Gastroesophageal sphincter (tissue), 4 donors: ENCODE measurements at regions not wholly inside any gene's neighbourhood (a gene's known extent, or its start where the extent isn't known, plus 50 kb on each side); places are given as distances from the start of the nearest gene placed in this dataset.

Experiments used
- ATAC-seq: fragments of 150-250 bp; one replicate; pipeline ENCODE4 v1.9.1; 2016; ENCODE audit warnings: mild to moderate bottlenecking, moderate library complexity
- H3K27ac ChIP-seq, 4 donors: fragments of 200-600 bp; sonication (generic) in 3 of 4; 1 replicate in 3 of 4; 2 replicates in 1 of 4; pipeline ENCODE4 v1.5.1; 2016 to 2019
- H3K27me3 ChIP-seq: fragments of 200-600 bp; sonication (generic); one replicate; pipeline ENCODE4 v1.5.1; 2019
- H3K36me3 ChIP-seq, 2 donors: fragments of 200-600 bp; sonication (generic); one replicate each; pipeline ENCODE4 v1.5.1; 2019; ENCODE audit warnings: control low read depth in 1 of 2
- H3K4me1 ChIP-seq, 3 donors: fragments of 200-600 bp; sonication (generic); 1 replicate in 2 of 3; 2 replicates in 1 of 3; pipeline ENCODE4 v1.5.1; 2016 to 2019; ENCODE audit warnings: control low read depth in 2 of 3
- H3K4me3 ChIP-seq, 2 donors: fragments of 200-600 bp; sonication (generic); one replicate each; pipeline ENCODE4 v1.5.1; 2019; ENCODE audit warnings: mild to moderate bottlenecking in 1 of 2, moderate library complexity in 1 of 2
- H3K9me3 ChIP-seq, 3 donors: fragments of 200-600 bp; sonication (generic); one replicate each; pipeline ENCODE4 v1.5.1; 2017 to 2019; ENCODE audit warnings: control low read depth in 2 of 3
- CTCF ChIP-seq, 4 experiments: fragments of 200-600 bp in 2 of 4; fragments of 450-650 bp in 2 of 4; sonication (generic) in 1 of 4; IDR thresholded peaks; one replicate each; pipeline ENCODE4 v1.5.1; 2017 to 2019; ENCODE audit warnings: antibody characterized with exemption in 4 of 4, mild to moderate bottlenecking in 2 of 4, moderate library complexity in 2 of 4
- EP300 ChIP-seq: sonication (generic); formaldehyde crosslinking; IDR thresholded peaks from one replicate; pipeline ENCODE4 v1.6.1; 2017; ENCODE audit warnings: antibody characterized with exemption, mild to moderate bottlenecking
- POLR2A ChIP-seq, 2 donors: fragments of 450-650 bp; IDR thresholded peaks; one replicate each; pipeline ENCODE4 v1.6.1; 2017; ENCODE audit warnings: antibody characterized with exemption in 2 of 2, mild to moderate bottlenecking in 2 of 2, moderate library complexity in 1 of 2
- POLR2AphosphoS5 ChIP-seq: sonication (generic); formaldehyde crosslinking; IDR thresholded peaks from one replicate; pipeline ENCODE4 v1.6.1; 2017; ENCODE audit warnings: antibody characterized with exemption
- WGBS, 2 donors: methylation state at CpG; one replicate each; pipeline ENCODE4 v1.1.5; 2018; ENCODE audit warnings: low coverage in 1 of 2; 5-methylcytosine and 5-hydroxymethylcytosine counted together

GRCh38 chr5:17930346-17930745 lies 296.1 kb downstream of the TAF11L14 start:
- no peak for ATAC-seq
- Histone ChIP-seq H3K36me3 (no peaks in the 10 kb centered on the region), H3K4me1 (no peaks in the 10 kb centered on the region), H3K4me3 (no peak overlapping the region), H3K9me3 (peaks cover 0 to 9% (median 0%) of the 10 kb centered on the region in 3 donors), H3K27ac (no peak overlapping the region), H3K27me3 (no peaks in the 10 kb centered on the region)
- TF ChIP-seq POLR2AphosphoS5 (no peak), CTCF (IDR thresholded peaks at IDR 0.05) (no peak), EP300 (no peak), POLR2A (IDR thresholded peaks at IDR 0.05) (no peak)

- TF ChIP-seq CTCF (IDR thresholded peaks at IDR 0.05) (no peak), POLR2A (IDR thresholded peaks at IDR 0.05) (no peak), POLR2AphosphoS5 (no peak), EP300 (no peak)
- Histone ChIP-seq H3K27ac (no peak overlapping the region), H3K9me3 (peaks cover 0 to 5% (median 0%) of the 10 kb centered on the region in 3 donors), H3K36me3 (no peaks in the 10 kb centered on the region), H3K4me3 (no peak overlapping the region), H3K4me1 (no peaks in the 10 kb centered on the region), H3K27me3 (no peaks in the 10 kb centered on the region)
- WGBS, 2 donors, result 66 to 92% methylated on average over 2 of the region's 3 CpGs
- ATAC-seq, result no peak
Measured at GRCh38 chr5:17944046-17944445, 309.8 kb downstream of the TAF11L14 start.

GRCh38 chr5:17947029-17947428 lies 312.8 kb downstream of the TAF11L14 start:
- ATAC-seq, result no peak
- H3K4me3 ChIP-seq, result no peak overlapping the region
- H3K27me3 ChIP-seq, result no peaks in the 10 kb centered on the region
- no peak for TF ChIP-seq CTCF (IDR thresholded peaks at IDR 0.05)
- TF ChIP-seq POLR2A (IDR thresholded peaks at IDR 0.05), result no peak
- TF ChIP-seq EP300, result no peak
- TF ChIP-seq POLR2AphosphoS5, result no peak
- H3K4me1 ChIP-seq, result no peaks in the 10 kb centered on the region
- peaks cover 0 to 16% (median 0%) of the 10 kb centered on the region in 3 donors for H3K9me3 ChIP-seq
- H3K36me3 ChIP-seq, result no peaks in the 10 kb centered on the region
- no peak overlapping the region for H3K27ac ChIP-seq
- 33 to 70% methylated on average over 1 of the region's 1 CpG for WGBS, 2 donors

DNA sequence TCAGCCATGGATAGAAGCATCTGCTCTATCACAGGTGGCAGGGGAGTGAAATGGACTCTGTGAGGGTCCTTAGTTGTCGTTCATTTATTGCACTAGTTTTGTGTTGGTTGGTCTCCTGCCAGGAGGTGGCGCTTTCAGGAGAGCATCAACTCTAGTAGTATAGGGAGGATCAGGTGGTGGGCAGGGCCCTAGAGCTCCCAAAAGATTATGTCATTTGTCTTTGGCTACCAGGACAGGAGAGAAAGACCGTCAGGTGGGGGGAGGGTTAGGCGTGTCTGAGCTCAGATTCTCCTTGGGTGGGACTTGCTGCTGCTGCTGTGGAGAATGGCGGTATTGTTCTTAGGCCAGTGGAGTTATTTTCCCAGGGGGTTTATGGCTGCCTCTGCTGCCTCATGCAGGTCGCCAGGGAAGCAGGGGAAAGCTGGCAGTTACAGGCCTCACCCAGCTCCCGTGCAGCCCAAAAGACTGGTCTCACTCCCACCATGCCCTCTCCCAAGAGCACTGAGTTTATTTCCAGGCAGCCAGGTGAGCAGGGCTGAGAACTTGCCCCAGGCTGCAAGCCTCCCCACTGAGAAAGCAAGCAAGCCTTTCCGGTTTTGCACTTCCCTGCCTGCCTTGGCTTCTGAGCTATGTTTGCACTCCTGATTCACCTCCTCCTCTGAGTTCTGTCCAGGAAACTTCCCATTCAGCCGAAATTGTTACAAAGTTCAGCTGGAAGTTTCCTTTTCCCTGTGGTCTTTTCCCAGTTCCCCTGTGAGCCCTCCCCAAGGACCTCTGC lies 317.3 kb downstream of the TAF11L14 start:
- peaks cover 0 to 10% (median 0%) of the 10 kb centered on the region in 3 donors for H3K9me3 ChIP-seq
- no peak for ATAC-seq
- H3K27ac ChIP-seq, result no peak overlapping the region
- WGBS, 2 donors, result 67 to 80% methylated on average over 1 to 3 of the region's 9 CpGs
- no peak overlapping the region for H3K4me3 ChIP-seq
- H3K27me3 ChIP-seq, result no peaks in the 10 kb centered on the region
- H3K4me1 ChIP-seq, result no peaks in the 10 kb centered on the region
- no peak for TF ChIP-seq CTCF (IDR thresholded peaks at IDR 0.05)
- no peak for TF ChIP-seq POLR2AphosphoS5
- no peak for TF ChIP-seq POLR2A (IDR thresholded peaks at IDR 0.05)
- TF ChIP-seq EP300, result no peak
- no peaks in the 10 kb centered on the region for H3K36me3 ChIP-seq

GRCh38 chr5:17952231-17952630 lies 318.0 kb downstream of the TAF11L14 start:
- Histone ChIP-seq H3K9me3 (peaks cover 0 to 10% (median 0%) of the 10 kb centered on the region in 3 donors), H3K36me3 (no peaks in the 10 kb centered on the region), H3K4me1 (no peaks in the 10 kb centered on the region), H3K4me3 (no peak overlapping the region), H3K27ac (no peak overlapping the region), H3K27me3 (no peaks in the 10 kb centered on the region)
- WGBS, 2 donors, result 64% methylated on average over 4 of the region's 4 CpGs; no CpG with 5 or more reads in 1 of the 2 donors
- TF ChIP-seq CTCF (IDR thresholded peaks at IDR 0.05) (no peak), EP300 (no peak), POLR2AphosphoS5 (no peak)
- ATAC-seq, result no peak
